NCI-H2081 (cell line): ENCODE measurements at regions not wholly inside any gene's neighbourhood (a gene's known extent, or its start where the extent isn't known, plus 50 kb on each side); places are given as distances from the start of the nearest gene placed in this dataset.

ENCODE experiments used
- DNase-seq, 2 experiments: peaks; one replicate each; lab custom pipeline; 2025; lab: John Stamatoyannopoulos, UW

DNA sequence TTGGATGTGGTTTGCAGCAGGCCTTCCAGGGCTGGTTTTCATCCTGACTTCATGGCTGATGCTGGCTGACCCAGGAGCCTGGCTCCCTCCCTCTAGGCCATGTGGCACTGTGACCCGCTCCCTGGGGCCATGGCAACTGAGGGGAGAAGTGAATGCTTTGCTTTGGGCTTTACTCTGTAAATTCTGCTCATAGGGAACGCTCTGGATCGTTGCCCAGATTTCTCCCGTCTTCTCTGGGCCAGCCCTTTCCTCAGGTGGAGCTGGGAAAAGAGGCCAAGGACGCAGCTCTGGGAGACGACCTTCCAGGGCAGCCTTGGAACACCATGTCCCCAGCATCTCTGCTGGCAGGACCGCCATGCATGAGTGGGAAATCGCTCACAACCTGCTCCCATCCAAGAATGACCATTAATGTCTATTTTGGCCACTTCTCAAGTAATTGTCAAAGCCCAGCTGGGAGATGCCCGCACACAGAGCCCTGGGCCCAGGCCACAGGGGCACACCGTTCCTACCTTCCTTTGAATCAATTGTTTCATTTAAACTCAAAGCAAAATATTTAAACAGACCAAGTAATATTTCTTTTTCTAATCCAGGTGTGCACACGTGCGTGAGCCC, 321.8 kb downstream of the TEX29 start:
- DNase-seq, result no peak

DNA sequence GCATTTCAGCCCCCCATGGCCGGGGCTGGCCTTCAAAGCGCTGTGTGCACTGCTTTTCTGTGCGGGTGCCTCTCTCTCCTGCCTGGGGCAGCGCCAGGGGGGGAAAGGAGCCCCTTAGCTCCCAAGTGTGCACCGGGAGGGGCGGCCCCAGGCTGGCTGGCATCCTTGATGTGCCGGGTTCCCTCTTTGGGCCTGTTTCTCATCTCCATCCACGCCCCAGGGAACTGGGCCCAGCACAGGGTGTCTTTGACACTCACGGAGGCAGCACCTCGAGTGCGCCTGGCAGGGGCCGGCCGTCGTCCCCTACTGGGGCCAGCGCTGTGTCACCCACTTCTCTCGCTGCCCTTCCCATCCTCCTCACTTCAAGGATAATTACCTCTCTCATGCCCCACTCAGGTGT, 324.3 kb downstream of the TEX29 start:
- DNase-seq, result no peak

DNA sequence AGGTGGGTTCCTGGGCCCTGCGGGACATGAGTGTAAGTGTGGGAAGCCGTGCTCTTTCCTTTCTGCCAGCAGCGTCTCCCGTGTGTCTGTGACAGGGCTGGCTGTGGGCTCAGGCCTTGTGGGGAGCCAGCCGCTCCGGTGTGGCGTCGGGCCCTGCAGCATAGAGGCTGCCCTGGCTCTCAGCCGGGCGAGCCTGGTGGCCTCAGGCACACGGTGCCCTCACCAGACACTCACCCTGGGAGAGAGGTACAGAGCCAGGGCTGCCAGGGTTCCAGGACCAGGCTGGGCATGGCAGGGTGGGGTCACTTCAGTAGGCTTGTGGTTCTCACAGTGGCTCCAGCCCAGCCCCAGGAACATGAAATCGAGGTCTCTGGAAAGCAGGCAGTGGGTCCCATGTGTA, 324.8 kb downstream of the TEX29 start:
- DNase-seq, result no peak

DNA sequence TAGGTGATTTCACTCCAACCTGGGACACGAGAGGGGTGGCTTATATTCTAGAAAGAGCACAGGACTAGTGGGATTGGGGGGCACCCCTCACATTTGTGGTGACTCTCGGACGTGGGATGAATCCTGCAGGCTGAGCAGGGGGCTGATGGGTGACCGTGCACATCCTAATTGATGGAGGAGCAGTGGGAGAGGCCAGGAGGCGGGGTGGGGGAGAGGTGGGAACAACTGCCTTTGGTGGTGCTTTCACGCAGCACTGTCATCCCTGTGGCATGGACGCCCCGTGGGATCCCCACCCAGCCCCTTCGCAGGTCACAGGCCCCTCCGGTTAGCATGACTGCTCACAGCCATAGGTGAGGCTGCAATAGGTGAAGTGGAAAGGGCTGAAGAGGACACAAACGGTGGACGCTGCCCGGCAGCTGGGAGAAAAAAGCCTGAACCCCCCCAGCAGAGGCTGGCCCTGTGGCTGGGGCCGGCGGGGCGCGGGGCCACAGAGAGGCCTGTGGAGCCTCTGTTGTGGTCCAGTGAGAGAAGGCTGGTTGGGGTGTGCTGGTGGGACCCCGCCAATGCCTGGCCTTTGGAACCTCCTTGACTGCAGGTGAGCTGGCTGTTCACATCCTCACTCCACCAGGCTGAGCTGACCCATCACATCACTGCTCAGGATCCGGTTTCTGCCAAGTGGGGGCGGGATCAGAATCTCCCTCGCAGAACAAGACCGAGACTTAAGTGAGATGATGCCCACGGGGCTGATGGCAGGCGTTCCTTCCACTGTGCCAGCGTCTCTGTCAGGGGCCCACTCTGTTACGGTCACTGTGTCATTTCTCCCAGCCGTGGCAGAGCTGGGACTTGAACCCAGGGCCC, 325.4 kb downstream of the TEX29 start:
- no peak for DNase-seq

DNA sequence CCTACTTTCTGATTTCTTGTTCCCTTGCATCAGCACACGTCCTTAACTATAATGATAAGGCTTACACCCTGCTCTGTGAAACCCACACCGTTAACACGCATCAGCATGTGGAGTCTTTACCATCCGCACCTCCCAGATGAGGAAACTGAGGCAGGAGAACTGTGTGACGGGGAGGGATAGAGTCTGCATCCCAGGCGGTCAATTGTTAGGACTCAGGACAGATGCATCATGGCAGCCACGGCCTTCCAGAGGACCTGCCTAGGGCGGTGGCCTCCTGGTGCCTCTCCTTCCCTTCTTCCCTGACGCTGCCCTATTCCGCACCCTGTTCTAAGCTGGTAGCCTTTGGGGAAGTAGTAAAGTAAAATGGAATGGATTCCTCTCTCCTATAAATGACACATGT, 326.0 kb downstream of the TEX29 start:
- DNase-seq, result no peak

DNA sequence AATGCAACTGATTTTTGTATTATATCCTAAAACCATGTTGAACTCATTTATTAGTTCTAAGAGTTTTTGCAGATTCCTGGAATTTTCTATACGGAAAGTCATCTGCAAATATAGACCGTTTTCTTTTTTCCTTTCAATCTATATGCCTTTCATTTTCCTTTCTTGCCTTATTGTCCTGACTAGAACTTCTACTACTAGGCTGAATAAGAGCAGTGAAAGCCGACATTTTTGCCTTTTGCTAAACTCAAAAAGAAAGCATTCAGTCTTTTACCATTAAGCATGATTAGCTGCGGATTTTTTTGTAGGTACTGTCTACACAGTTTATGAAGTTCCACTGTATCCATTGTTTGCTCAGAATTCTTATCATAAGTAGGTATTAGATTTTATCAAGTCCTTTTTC, 328.4 kb downstream of the TEX29 start:
- no peak for DNase-seq

DNA sequence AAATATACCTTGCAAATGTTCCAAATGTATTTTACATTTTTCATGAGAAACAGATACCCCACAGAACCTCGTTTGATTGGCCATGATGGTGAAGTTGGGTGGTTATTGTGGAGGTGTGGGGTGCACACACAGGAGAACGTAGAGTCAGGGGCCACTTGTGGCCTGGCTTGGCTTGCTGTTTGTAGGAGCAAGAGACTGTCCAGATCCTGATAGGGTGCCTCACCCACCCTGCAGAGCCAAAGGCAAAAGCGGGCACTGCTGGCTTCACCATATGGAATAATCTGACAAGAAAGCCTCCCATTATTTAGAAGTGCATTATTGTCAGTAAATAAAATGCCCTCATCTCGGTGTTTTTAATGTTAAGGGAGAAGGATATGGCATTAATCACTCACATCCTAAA, 330.2 kb downstream of the TEX29 start:
- no peak for DNase-seq

DNA sequence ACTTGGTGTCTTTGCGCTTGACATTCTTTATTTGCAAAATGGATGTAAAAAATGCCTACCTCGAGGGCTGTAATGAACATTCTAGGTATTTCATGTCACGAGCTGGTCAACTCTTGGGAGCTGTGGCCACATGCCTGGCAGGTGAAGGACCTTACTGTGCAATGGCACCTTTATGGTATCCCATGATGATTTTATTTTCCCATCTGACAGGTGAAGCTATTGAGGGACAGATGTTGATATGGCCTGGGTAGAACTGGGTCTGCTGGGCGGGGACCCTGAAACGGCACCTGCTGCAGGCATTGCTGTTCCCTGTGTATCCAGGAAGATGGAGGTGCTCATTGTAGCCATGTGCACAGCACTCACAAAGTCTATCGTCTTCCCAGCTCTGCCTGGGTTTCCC, 332.2 kb downstream of the TEX29 start:
- no peak for DNase-seq

DNA sequence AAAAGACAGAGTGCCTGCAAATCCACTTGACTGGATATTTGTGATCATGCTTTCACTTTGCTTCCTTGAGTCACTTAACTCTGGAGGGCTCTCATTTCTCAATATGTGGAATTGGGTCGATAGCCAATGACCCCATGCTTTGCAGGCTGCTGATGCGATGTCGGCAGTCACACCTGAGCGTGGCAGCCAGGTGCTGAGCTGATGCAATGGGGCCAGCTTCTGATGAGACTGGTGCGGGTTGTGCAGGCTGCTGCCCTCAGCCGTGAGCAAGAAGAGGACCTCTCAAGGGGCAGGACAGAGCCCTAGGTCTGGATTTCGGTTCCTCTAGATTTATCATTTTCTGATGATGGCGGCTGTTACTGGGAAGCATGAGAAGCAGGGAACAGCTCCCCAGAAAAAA, 334.1 kb downstream of the TEX29 start:
- no peak for DNase-seq

DNA sequence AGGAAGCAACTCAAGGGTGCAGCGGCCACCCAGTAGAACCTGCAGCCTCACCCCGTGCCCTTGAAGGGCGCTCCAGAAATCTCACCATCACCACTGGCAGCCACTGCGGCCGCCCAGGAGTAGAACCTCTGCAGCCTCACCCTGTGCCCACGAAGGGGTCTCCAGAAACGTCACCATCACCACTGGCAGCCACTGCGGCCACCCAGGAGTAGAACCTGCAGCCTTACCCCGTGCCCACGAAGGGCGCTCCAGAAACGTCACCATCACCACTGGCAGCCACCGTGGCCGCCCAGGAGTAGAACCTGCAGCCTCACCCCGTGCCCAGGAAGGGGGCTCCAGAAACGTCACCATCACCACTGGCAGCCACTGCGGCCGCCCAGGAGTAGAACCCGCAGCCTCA, 336.0 kb downstream of the TEX29 start:
- DNase-seq, result no peak

DNA sequence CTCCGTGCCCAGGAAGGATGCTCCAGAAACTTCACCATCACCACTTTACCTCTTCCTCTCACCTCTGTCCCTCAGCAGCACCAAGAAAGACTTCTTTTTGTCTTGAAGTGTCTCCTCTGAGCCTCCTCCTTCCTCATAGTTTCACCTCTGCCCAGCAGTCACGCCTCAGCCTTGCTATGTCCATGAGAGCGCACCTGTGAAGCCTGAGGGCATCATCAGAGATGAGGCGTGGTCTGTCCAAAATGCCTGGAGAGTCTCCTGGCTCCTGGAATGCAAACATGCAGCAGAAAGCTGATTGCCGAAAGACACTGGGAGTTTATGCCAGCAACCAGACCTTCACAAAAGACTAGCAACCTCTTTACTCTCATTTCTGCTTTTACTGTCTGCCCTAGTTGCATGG, 336.6 kb downstream of the TEX29 start:
- no peak for DNase-seq

DNA sequence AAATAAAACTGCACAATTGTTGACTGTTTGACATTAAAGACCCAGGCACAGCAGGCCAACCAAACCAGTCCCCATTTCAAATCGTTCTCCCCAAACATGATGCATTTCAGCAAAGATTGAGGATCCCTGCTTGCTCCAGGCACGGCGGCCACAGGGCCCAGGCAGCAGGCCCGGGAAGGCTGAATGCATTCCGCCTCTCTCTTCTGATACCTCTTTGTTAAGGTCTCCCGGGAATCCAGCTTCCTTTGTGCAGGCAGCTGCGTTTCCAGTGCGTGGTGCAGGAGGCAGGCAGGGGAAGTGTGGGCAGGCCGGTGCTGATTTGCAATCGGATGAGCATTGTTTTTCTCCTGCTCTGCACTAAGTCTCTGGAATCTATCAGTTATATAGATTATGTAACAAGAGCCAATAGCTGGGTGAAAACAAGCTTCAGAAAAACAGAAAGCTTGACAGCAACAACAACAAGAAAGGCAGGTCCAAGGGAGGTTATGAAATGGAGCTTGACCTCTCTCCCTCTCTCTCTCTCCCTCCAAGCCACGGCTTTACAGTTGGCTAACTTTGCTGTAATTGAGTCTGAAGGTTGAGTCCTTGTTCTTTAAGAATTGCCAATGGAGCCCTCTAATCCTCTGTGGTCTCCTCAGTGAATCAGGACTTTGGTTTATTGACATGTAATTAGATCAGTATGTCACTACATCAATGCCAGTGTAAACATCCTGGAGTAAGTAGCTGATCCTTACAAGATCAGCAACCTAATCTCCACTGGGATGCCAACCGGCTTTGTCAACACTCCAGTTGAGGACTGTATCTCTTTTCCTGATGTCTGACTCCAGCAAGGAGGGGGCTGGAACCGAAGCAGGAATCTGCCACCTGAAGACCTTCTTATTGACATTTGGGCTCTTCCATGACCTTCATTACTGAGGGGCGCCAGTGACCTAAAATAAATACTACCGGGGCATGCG, 338.0 kb downstream of the TEX29 start:
- DNase-seq, result peak; percentile 51 to 60

DNA sequence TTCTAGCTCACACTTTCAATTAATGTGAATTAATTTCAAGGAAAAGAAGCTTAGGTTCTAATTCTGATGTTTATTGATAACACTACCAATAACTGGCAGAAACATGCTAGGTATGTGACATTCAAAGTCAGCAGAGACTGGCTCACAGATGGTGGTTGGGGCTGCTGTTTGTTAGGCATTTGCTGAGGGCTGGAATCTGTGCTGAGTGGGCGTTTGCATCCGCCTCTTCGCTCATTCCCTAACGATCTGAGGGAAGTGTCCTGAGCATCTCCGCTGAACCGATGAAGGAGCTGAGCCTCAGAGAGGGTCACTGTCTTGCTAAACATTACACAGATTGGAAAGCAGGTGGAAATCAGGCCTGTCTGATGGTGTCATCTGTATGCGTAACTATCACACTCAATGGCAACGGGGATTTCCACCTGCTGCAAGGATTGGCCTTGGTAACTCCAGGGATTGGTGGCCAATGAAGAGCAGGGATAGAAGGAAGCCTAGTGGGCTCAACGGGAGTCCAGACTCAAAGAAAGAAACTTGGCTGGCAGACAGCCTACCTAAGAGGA, 338.9 kb downstream of the TEX29 start:
- DNase-seq, result no peak

DNA sequence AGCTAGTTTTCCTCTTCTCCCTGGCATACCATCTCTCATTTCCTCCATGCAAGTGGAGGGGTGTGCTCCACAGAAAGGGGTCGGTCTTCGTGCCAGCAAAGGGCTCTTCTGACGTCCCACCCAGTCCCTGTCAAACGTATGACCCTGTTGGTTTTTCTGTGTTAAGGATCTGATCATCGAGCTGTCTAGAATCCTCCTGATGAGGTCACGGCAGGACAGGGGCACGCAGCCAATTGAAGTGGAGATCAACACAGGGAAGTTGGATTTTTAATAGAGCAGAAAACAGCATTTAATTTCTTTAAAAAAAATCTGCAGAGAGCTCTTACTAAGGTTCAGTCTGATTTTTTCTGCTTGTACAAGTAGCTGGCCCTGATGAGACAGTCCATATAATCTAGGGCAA, 339.4 kb downstream of the TEX29 start:
- DNase-seq, result no peak

DNA sequence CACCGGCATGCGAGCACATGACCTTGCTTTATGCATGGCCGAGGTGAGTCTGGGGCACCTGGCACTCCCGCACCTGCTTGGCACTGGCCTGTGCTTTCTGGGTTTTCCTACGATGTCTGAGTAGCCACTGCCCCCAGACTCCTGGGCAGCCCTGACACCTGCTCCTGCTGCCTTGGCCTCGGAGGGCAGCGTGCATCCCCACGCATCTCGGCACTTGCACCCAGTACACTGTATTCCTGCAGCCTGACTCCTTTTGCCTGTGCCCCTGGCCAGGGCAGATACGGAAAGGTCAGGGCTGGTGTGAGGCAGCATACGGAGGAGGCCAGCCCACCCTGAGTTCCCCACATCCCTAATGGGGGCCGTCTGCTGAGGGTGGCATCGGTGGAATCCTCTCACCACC, 340.6 kb downstream of the TEX29 start:
- no peak for DNase-seq

DNA sequence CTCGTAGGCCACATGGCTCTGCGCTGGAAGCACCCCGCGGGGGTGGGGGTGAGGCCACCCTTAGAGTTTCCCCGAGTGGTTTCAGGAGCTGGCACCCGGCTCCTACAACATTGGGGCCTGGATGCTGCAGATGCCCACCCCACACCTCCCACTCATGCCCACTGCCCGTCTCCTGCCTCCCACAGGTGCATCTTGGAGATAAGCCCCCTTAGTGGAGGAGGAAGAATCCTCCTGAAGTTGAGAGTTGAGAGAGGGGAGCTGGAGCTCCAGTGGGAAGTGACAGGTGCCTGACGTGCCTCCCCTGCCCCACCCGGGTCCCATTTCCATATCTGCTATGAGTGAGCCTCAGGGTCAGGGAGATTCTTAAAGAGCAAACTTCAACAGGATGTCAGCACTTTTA, 341.3 kb downstream of the TEX29 start:
- DNase-seq, result no peak

DNA sequence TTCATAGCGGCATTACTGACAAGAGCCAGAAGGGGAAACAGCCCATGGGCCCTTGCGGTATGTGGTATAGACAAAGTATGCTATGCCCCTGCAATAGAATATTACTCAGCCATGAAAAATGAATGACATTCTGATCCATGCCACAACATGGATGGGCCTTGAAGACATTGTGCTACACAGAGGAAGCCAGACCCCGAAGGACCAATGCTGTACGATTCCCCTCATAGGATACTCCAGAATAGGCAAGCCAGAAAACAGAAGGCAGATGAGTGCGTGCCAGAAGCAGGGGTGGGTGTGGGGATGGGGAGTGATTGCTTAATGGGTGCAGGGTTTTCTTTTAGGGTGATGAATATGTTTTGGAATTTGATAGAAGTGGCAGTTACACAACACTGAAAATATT, 342.0 kb downstream of the TEX29 start:
- no peak for DNase-seq

DNA sequence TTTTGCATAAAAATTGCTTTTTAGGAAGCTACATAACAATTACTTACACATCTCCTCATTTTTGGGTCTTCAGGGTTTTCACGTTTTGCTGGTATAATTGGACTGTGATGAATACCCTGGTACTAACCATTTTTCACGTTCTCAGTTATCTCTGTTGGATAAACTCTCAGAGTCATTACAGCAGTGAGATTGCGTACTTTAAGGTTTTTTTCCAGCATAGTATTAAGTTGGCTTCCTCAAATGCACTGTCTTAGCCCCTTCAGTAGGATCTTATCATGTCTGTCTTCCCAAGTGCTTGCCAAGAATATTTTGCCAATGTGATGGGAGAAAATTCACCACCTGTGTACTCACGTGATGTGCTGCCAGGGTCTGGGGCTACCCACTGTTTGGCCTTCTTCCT, 342.5 kb downstream of the TEX29 start:
- DNase-seq, result no peak

DNA sequence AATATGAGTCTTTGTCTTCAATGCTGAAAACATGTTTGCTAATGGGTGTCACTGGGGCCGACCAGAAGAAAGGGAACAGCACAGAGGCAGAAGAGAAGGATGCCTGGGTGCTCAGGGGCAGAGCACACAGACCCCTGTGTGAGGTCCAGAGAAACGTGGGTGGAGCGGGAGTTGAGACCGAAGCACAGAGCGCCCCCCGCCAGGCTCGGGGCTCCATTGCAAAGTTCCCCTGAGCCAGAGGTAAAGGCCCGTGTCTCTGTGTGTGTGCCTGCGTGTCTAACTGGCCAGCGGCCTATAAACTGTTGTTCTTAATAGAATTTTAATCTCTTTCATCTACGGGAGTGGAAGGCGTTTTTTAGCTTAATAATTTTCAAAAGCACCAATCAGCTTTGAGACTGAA, 343.1 kb downstream of the TEX29 start:
- no peak for DNase-seq

DNA sequence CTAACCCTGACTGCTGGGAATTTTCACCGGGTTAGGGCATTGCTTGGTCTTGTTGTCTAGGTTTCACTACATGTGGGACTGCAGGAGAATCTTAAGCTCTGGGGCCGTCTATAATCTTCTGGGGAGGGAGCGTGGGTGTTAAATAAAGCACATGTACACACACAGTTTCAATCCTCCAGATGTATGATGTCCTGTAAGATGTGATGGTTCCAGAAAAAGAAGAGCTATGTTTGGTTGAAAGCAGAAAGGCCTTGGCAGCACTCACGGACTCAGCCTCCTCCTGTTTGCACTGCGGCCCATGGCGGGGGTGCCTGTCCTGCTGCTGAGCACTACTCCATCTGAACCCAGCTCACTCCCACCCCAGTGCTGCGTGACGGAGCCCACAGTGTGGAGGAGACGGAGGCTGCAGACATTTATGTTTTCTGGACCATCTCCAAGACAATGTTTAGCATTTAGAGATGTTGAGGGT, 343.5 kb downstream of the TEX29 start:
- DNase-seq, result no peak

DNA sequence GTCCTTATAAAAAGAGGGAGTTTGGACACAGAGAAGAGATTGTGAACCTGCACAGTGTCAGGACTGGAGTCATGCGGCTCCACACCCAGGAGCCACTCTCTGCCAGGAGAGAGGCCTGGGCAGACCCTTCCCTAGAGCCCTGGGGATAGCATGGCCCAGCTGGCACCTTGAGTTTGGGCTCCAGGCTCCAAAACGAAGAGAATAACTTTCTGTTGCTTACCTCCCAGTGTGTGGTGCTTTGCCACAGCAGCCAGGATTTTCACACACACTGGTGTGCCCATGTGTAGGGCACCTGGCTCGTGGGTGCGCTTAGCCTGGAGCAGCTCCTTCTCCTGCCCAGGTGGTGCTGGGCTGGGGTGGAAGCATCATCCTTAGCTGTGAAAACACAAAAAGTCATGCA, 344.3 kb downstream of the TEX29 start:
- DNase-seq, result no peak

DNA sequence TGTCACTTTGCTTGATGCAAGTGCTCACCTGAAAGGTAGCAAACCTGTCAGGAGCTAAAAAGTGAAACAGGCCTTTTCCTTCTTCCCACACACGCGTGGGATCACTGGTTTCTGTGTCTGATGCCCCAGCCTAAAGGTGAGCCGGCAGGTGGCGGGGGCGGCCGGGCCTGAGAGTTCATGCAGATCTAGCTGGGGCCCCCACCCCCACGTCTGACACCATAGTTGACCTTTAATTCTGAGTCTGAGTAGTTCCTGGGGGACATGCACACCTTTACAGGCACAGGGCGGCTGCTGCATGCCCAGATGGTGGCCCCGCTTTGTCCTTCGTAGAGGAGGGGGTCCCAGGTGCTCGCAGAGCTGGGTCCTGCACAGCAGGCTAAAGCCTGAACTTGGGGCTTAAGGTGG, 345.3 kb downstream of the TEX29 start:
- DNase-seq, result no peak
